GM12878 (cell line): ENCODE measurements at regions not wholly inside any gene's neighbourhood (a gene's known extent, or its start where the extent isn't known, plus 50 kb on each side); places are given as distances from the start of the nearest gene placed in this dataset.

Source experiments
- ATAC-seq: fragments of 200-7000 bp; cut with Tn5 transposase; 3 replicates; pipeline ENCODE4 v1.9.1; 2020; ENCODE audit warnings: mild to moderate bottlenecking, moderate library complexity
- BruUV-seq: library from RNA; stranded (reverse); fragments of 400-500 nt; replicated peaks from 2 replicates; lab custom pipeline; 2021; lab: Mats Ljungman, UMichigan
- CTCF ChIA-PET: fragments of 300-600 bp; sonication (Branson Sonifier 250); formaldehyde crosslinking; extraction: SDS; loops from one replicate; lab custom pipeline; 2021; ENCODE audit warnings: inconsistent platforms; lab: Yijun Ruan, JAX
- POLR2A ChIA-PET: fragments of 350-600 bp; formaldehyde crosslinking; extraction: SDS; loops from one replicate; lab custom pipeline; 2021; ENCODE audit warnings: inconsistent platforms; lab: Charles Lee
- RAD21 ChIA-PET: fragments of 300-600 bp; sonication (Branson Sonifier 250); formaldehyde crosslinking; loops from one replicate; lab custom pipeline; 2023; ENCODE audit warnings: antibody characterized with exemption; ENCODE audit not compliant: unreplicated experiment; lab: Charles Lee
- SMC1A ChIA-PET: fragments of 300-600 bp; sonication (Branson Sonifier 250); formaldehyde crosslinking; loops from one replicate; lab custom pipeline; 2023; ENCODE audit not compliant: unreplicated experiment, uncharacterized antibody; lab: Charles Lee
- DNase-seq: peaks from one replicate; pipeline ENCODE4 v3.0.0-alpha.2; 2011; ENCODE audit warnings: low read depth, low spot score
- FAIRE-seq: peaks from 3 replicates; lab custom pipeline; 2011; peaks lifted over from hg19 to GRCh38; lab: Jason Lieb, UNC
- H2AFZ ChIP-seq: 2 replicates; pipeline ENCODE4 v1.6.0; 2011; ENCODE audit warnings: low read depth, low read length, control low read depth; ENCODE audit not compliant: control insufficient read depth
- H3K27ac ChIP-seq: 2 replicates; pipeline ENCODE4 v1.5.1; 2011; ENCODE audit warnings: control low read depth; ENCODE audit not compliant: control insufficient read depth, insufficient read depth
- H3K27me3 ChIP-seq, 2 experiments: replicated peaks in 1 of 2; 2 replicates each; pipeline versions ENCODE4 v1.6.0 to v1.6.1; 2011; ENCODE audit warnings: low read length in 1 of 2; ENCODE audit not compliant: control insufficient read depth in 2 of 2, insufficient read depth in 2 of 2
- H3K36me3 ChIP-seq, 2 experiments: 2 replicates each; pipeline ENCODE4 v1.5.1; 2011; ENCODE audit warnings: low read length in 1 of 2; ENCODE audit not compliant: control insufficient read depth in 2 of 2, insufficient read depth in 2 of 2
- H3K4me1 ChIP-seq: 2 replicates; pipeline ENCODE4 v1.6.1; 2011; ENCODE audit warnings: mild to moderate bottlenecking, low read length, moderate library complexity, mixed read lengths; ENCODE audit not compliant: control insufficient read depth, insufficient read depth
- H3K4me2 ChIP-seq: 2 replicates; pipeline ENCODE4 v1.6.0; 2011; ENCODE audit warnings: control low read depth; ENCODE audit not compliant: control insufficient read depth, insufficient read depth
- H3K4me3 ChIP-seq: fragments of 200-600 bp; sonication (generic); 2 replicates; pipeline ENCODE4 v1.5.1; 2016
- H3K79me2 ChIP-seq: 2 replicates; pipeline ENCODE4 v1.6.0; 2011; ENCODE audit warnings: low read length; ENCODE audit not compliant: control insufficient read depth, insufficient read depth
- H3K9ac ChIP-seq: 2 replicates; pipeline ENCODE4 v1.8.0; 2011; ENCODE audit warnings: low read length, control low read depth, mixed read lengths; ENCODE audit not compliant: control insufficient read depth, insufficient read depth
- H3K9me3 ChIP-seq: replicated peaks from 3 replicates; pipeline ENCODE4 v1.5.1; 2011; ENCODE audit warnings: mild to moderate bottlenecking, low read length; ENCODE audit not compliant: control insufficient read depth, insufficient read depth
- H4K20me1 ChIP-seq: 2 replicates; pipeline ENCODE4 v1.6.0; 2011; ENCODE audit not compliant: control insufficient read depth, insufficient read depth
- CREM ChIP-seq: IDR thresholded peaks from 2 replicates; pipeline ENCODE4 v1.6.1; 2014; ENCODE audit warnings: antibody characterized with exemption, low read depth
- ETV6 ChIP-seq, 2 experiments: fragments of 450-650 bp in 1 of 2; IDR thresholded peaks in 1 of 2; conservative IDR thresholded peaks in 1 of 2; 2 replicates each; pipeline ENCODE4 v1.6.1; 2014; ENCODE audit warnings: antibody characterized with exemption in 1 of 2, borderline replicate concordance in 1 of 2, low read depth in 1 of 2, mild to moderate bottlenecking in 1 of 2, moderate library complexity in 1 of 2
- IKZF1 ChIP-seq: fragments of 450-650 bp; conservative IDR thresholded peaks from 2 replicates; pipeline ENCODE4 v1.6.1; 2017; ENCODE audit warnings: antibody characterized with exemption, mild to moderate bottlenecking
- IKZF2 ChIP-seq, 2 experiments: fragments of 450-650 bp; IDR thresholded peaks; 2 replicates each; pipeline ENCODE4 v1.6.1; 2017; ENCODE audit warnings: mild to moderate bottlenecking in 2 of 2, moderate library complexity in 2 of 2
- PBX3 ChIP-seq: IDR thresholded peaks from 2 replicates; pipeline ENCODE4 v1.6.1; 2011; ENCODE audit warnings: mild to moderate bottlenecking, low read depth, low read length, moderate library complexity; ENCODE audit not compliant: insufficient replicate concordance
- RCOR1 ChIP-seq: conservative IDR thresholded peaks from 2 replicates; pipeline ENCODE4 v1.6.1; 2012; ENCODE audit warnings: low read depth, low read length, improper control_type of control experiment
- SRF ChIP-seq, 2 experiments: IDR thresholded peaks; 2 replicates each; pipeline ENCODE4 v1.6.1; 2011; ENCODE audit warnings: low read depth in 2 of 2, low read length in 2 of 2, mild to moderate bottlenecking in 1 of 2, moderate library complexity in 1 of 2
- ZNF622 ChIP-seq: fragments of 450-650 bp; IDR thresholded peaks from 2 replicates; pipeline ENCODE4 v1.6.1; 2017; ENCODE audit warnings: mild to moderate bottlenecking, inconsistent platforms
- WGBS: methylation state at CpG from one replicate; pipeline ENCODE4 v1.1.6; 2016; ENCODE audit warnings: low lambda C conversion rate; ENCODE audit not compliant: insufficient replicate concordance, insufficient coverage; ENCODE audit errors: missing lambda C conversion rate; 5-methylcytosine and 5-hydroxymethylcytosine counted together
- in situ Hi-C: fragments of 300-500 bp; cut with MboI; formaldehyde crosslinking; loops from 9 replicates; pipeline ENCODE4 v1.14.3; 2018; ENCODE audit warnings: mixed read lengths
- intact Hi-C: fragments of 100-400 bp; cut with micrococcal nuclease; formaldehyde crosslinking; loops from one replicate; pipeline ENCODE4 v1.14.2; 2022; ENCODE audit not compliant: unreplicated experiment
- TF ChIP-seq, protein P1 (sequence below): fragments of 450-650 bp; conservative IDR thresholded peaks from 2 replicates; pipeline ENCODE4 v1.6.1; 2017; ENCODE audit warnings: mild to moderate bottlenecking, moderate library complexity

- FAIRE-seq, result no peak
- Histone ChIP-seq H3K27ac (no peak overlapping the region), H3K4me2 (no peak overlapping the region), H3K79me2 (no peaks in the 10 kb centered on the region), H3K36me3 (no peaks in the 10 kb centered on the region), H4K20me1 (no peaks in the 10 kb centered on the region), H2AFZ (no peak overlapping the region), H3K4me1 (no peaks in the 10 kb centered on the region), H3K27me3 (no peaks in the 10 kb centered on the region), H3K9me3 (no peaks in the 10 kb centered on the region; the same call in 2 of the 3 replicates), H3K9ac (no peak overlapping the region), H3K4me3 (no peak overlapping the region)
- DNase-seq, result peak; percentile 7
- CTCF ChIA-PET, result no interaction called here
- intact Hi-C loops, result loop anchor here (5.0 kb wide), 1 partner anchor 467 kb away; no protein-coding TSS in a partner anchor
- POLR2A ChIA-PET, result no interaction called here
- RAD21 ChIA-PET, result no interaction called here
- SMC1A ChIA-PET, result no interaction called here
- BruUV-seq, result no TSS peak
- no peak for TF ChIP-seq RCOR1
- no peak for TF ChIP-seq ZNF622
- TF ChIP-seq ETV6 (conservative IDR thresholded peaks at IDR 0.05 in 1 of 2, IDR thresholded peaks at IDR 0.05 in 1 of 2; ENCODE audit: borderline replicate concordance in 1 of 2, low read depth in 1 of 2), result peak in 1 of 2 experiments; percentile 54; a peak in 1 of 4 replicates
- TF ChIP-seq SRF (IDR thresholded peaks at IDR 0.05; ENCODE audit: low read depth in 2 of 2, low read length in 2 of 2), result no peak
- TF ChIP-seq IKZF1, result 0 out of 2 replicates have a peak, but pooled peaks have one; percentile 37
- TF ChIP-seq IKZF2 (IDR thresholded peaks at IDR 0.05), result peak in 1 of 2 experiments; percentile 17; a peak in 1 of 4 replicates
- no peak for TF ChIP-seq PBX3
- TF ChIP-seq CREM, result no peak
- TF ChIP-seq, protein P1, sequence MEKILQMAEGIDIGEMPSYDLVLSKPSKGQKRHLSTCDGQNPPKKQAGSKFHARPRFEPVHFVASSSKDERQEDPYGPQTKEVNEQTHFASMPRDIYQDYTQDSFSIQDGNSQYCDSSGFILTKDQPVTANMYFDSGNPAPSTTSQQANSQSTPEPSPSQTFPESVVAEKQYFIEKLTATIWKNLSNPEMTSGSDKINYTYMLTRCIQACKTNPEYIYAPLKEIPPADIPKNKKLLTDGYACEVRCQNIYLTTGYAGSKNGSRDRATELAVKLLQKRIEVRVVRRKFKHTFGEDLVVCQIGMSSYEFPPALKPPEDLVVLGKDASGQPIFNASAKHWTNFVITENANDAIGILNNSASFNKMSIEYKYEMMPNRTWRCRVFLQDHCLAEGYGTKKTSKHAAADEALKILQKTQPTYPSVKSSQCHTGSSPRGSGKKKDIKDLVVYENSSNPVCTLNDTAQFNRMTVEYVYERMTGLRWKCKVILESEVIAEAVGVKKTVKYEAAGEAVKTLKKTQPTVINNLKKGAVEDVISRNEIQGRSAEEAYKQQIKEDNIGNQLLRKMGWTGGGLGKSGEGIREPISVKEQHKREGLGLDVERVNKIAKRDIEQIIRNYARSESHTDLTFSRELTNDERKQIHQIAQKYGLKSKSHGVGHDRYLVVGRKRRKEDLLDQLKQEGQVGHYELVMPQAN, result no peak
- TF ChIP-seq, all 136 proteins: peak for 3
- in situ Hi-C loops, result no loop called here
- 0% methylated on average over 3 of the region's 3 CpGs for WGBS
- ATAC-seq, result peak; percentile 26
These were observed 514.2 kb upstream of the DIPK2B start for GRCh38 chrX:45714866-45715265.
